Stimulated activated effector memory CD8-positive, alpha-beta T cell treated with anti-CD3 and anti-CD28 coated beads, Interleukin-12 subunit alpha, Interleukin-12 subunit beta, amount 100 ng/mL, for 72 hours (primary cell): ENCODE measurements at regions not wholly inside any gene's neighbourhood (a gene's known extent, or its start where the extent isn't known, plus 50 kb on each side); places are given as distances from the start of the nearest gene placed in this dataset.
"Not testable (repeated sequence)": the region's sequence is repeated elsewhere in the genome, so short reads cannot be mapped to it uniquely, and the experiment has no call there.

Source experiments
- ATAC-seq: fragments of 150-1000 bp; cut with Tn5 transposase; 2 replicates; pipeline ENCODE4 v1.10.0; 2021
- DNase-seq, 2 donors: peaks; one replicate each; pipeline ENCODE4 v3.0.0; 2021 to 2022; ENCODE audit warnings: low spot score in 2 of 2
- H3K27ac Mint-ChIP-seq: one replicate; pipeline ENCODE4 v1.8.0; 2022; ENCODE audit warnings: mild to moderate bottlenecking, mixed read lengths
- H3K36me3 Mint-ChIP-seq: one replicate; pipeline ENCODE4 v1.8.0; 2022; ENCODE audit warnings: mild to moderate bottlenecking, mixed read lengths
- H3K4me1 Mint-ChIP-seq: one replicate; pipeline ENCODE4 v1.8.0; 2022; ENCODE audit warnings: mixed read lengths
- H3K4me3 Mint-ChIP-seq: one replicate; pipeline ENCODE4 v1.8.0; 2022; ENCODE audit warnings: mild to moderate bottlenecking, mixed read lengths
- H3K9me3 Mint-ChIP-seq: one replicate; pipeline ENCODE4 v1.8.0; 2022; ENCODE audit warnings: mixed read lengths

DNA sequence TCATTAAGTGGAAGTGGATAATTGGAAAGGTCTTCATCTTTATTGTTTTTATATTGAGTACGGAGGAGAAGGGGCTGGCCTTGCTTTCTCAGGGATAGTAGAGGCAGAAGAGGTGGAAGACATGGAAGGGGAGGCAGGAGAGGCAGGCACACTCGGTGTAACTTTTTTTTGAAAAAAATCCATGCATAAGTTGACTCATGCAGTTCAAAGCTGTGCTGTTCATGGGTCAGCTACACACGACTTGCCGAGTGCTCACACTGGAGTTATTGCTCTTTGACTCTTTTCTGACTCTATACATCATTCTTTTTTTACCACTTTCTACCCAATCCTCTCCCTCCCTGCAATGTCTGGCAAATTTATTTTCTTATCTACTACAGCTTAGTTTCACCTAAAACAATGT lies 158.3 kb upstream of the AADAT start:
- DNase-seq (no peak), ATAC-seq (no peak)
- no peak overlapping the region for H3K27ac Mint-ChIP-seq
- H3K4me1 Mint-ChIP-seq, result no peaks in the 10 kb centered on the region
- H3K9me3 Mint-ChIP-seq, result no peaks in the 10 kb centered on the region
- no peak overlapping the region for H3K4me3 Mint-ChIP-seq
- no peaks in the 10 kb centered on the region for H3K36me3 Mint-ChIP-seq

DNA sequence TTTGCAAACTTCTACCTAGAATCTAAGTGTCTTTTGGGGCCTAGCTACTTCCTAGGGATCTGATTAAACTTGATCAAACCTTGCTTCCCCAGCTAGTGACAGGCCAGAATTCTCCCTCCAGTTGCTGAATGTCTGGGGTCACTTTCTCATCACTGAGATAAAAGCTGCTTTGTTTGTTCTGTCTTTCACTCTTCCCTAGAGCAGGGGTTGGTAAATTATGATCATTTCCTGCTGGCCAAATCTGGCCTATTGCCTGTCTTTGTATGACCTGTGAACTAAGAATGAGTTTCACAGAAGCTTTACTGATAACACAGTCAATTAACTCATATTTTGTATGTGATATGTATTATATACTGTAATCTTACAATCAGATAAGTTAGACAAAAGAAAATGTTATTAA lies 157.8 kb upstream of the AADAT start:
- DNase-seq, result no peak
- no peak for ATAC-seq
- H3K4me1 Mint-ChIP-seq, result no peaks in the 10 kb centered on the region

DNA sequence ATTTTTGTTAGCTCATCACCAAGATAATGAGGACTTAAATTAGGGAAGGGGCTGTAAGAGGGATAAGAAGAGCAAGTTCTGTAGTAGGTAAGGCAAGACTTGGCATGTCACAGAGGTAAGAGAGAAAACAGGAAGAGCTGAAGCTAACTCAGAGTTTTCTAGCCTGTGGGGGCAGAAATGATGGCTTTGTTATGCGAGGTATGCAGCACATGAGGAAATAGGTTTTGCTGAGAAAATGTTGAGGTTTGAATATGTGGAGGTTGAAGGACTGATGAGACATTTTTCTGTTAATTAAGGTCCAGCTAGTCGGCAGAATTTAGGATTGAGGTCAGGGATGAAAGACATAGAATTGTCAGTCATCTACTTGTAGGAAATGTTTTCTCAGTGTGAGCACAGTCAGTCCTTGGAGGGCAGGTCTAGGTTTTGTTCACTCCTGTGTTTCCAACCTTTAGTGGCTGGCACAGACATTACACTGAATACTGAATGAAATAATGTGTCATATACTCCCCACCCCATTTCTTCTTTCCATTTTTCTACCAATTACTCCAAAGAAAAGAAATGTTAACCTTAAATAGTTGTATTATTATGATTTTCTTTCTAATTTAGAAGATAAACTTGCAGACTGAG lies 154.0 kb upstream of the AADAT start:
- no peak for ATAC-seq
- peaks cover 6% of the 10 kb centered on the region for H3K9me3 Mint-ChIP-seq
- no peak overlapping the region for H3K4me3 Mint-ChIP-seq
- DNase-seq, result no peak
- H3K4me1 Mint-ChIP-seq, result no peaks in the 10 kb centered on the region
- H3K27ac Mint-ChIP-seq, result no peak overlapping the region
- no peaks in the 10 kb centered on the region for H3K36me3 Mint-ChIP-seq

More for the DNA sequence above, 157.8 kb upstream of the AADAT start:
- Mint-ChIP-seq H3K36me3 (no peaks in the 10 kb centered on the region), H3K4me3 (no peak overlapping the region), H3K9me3 (no peaks in the 10 kb centered on the region), H3K27ac (no peak overlapping the region)

DNA sequence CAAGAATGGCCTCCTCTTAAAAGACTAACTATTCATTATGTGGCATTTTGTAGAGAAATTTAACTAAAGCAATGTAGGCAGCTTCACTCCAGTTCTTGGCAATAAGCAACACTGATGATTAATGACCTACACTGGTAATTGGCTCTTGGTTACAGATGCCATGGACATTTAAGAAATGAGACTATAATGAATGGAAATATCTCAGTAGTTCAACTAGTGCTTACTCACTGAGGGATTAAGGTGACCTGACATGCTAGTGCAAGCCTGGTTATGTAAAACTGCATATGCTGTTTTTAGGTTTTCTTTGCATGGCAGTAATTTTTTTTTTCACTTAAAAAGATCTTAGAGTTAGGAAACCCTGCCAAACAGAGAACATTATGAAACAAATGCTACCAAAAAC lies 152.7 kb upstream of the AADAT start:
- Mint-ChIP-seq H3K4me1 (no peaks in the 10 kb centered on the region), H3K9me3 (peaks cover 6% of the 10 kb centered on the region), H3K4me3 (no peak overlapping the region), H3K27ac (no peak overlapping the region), H3K36me3 (no peaks in the 10 kb centered on the region)
- ATAC-seq (no peak), DNase-seq (no peak)

DNA sequence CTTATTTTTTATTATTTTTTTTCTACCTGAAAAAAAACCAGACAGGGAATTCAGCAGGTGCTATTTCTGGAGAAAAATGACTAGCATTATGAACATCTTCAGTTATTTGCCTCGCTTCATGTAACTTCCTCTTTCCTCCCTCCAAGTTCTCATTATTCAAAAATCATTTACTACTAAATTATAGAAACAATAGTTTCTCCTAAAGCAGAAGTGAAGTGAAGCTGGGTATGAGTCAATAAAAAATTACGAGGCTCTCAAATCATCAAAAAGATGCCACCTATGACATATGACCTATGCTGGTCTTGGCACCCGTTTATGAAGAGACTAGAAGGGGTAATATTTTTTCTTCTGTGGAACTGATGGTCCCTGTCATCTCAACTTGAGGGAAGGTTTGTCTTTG lies 145.0 kb upstream of the AADAT start:
- Mint-ChIP-seq H3K27ac (no peak overlapping the region), H3K9me3 (no peaks in the 10 kb centered on the region), H3K4me3 (no peak overlapping the region), H3K36me3 (no peaks in the 10 kb centered on the region), H3K4me1 (no peaks in the 10 kb centered on the region)
- ATAC-seq (no peak), DNase-seq (no peak)

DNA sequence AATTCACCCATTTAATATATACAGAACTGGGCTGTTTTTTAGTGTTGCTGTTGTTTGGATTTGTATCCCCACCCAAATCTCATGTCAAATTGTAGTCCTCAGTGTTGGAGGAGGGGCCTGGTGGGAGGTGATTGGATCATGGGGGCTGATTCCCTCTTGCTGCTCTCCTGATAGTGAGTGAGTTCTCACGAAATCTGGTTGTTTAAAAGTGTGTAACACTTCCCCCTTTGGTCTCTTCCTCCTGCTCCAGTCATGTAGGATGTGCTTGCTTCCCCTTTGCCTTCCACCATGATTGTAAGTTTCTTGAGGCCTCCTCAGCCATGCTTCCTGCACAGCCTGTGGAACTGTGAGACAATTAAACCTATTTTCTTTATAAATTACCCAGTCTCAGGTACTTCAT lies 141.6 kb upstream of the AADAT start:
- H3K4me1 Mint-ChIP-seq, result no peaks in the 10 kb centered on the region
- DNase-seq (no peak), ATAC-seq (no peak)
- no peak overlapping the region for H3K27ac Mint-ChIP-seq
- no peaks in the 10 kb centered on the region for H3K36me3 Mint-ChIP-seq
- no peaks in the 10 kb centered on the region for H3K9me3 Mint-ChIP-seq
- H3K4me3 Mint-ChIP-seq, result no peak overlapping the region

DNA sequence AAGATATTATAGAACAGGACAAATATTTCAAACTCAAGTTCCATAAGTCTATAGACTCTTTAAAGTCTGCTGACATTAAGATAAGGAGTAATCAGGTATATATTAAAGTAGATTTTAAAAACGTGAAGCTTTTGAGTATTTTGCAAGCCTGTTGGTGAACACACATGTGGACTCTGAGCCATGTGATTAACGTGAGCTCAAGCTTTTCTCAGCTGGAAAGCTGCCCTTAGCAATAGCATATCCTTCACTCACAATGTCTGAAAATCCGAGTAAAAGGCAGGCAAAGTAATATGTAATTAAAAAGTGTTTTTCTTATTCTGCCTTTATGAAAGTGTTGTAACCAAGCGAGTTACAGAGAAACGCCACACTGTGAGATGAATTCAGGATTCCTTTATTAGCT lies 140.5 kb upstream of the AADAT start:
- no peaks in the 10 kb centered on the region for H3K36me3 Mint-ChIP-seq
- no peaks in the 10 kb centered on the region for H3K4me1 Mint-ChIP-seq
- ATAC-seq (no peak), DNase-seq (no peak)
- no peak overlapping the region for H3K4me3 Mint-ChIP-seq
- H3K27ac Mint-ChIP-seq, result no peak overlapping the region
- no peaks in the 10 kb centered on the region for H3K9me3 Mint-ChIP-seq

DNA sequence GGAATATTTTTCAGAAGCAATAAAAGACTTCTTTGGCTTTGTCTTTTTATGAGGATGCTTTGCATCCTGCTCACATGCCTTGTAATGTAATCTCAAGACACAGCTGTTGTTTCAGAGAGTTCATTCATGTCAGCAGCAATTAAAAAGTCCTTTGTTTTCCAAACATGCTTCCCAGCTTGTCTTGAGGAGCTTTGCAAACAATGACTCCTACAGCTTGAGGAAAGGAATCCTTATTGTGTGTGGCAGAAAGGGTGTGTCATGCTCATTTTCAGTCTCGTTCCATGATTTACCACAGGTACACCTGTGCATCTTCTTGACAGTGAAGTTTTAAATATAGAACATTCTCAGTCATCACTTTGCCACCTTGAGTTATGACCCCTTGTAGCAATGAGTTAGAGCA lies 139.2 kb upstream of the AADAT start:
- ATAC-seq, result no peak
- Mint-ChIP-seq H3K4me3 (no peak overlapping the region), H3K4me1 (no peaks in the 10 kb centered on the region), H3K36me3 (no peaks in the 10 kb centered on the region), H3K9me3 (no peaks in the 10 kb centered on the region), H3K27ac (no peak overlapping the region)
- no peak for DNase-seq

DNA sequence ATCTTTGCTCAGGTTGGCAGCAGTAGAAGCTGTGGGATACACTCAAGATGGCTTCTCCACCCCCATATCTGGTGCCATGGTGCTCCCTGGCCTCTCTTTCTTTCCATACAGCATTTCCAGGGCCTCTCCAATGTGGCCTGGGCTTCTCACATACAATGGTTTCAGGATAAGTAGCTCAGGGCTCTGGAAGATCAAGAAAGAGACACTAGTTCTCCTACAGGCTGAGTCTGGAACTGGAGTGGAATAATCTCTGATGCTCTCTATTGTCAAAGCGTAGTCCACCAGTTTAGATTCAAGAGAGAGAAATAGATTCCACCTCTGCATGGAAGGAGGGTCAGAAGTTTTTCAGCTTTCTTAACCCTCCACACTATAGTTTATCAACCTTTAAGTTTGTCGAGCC lies 138.2 kb upstream of the AADAT start:
- DNase-seq (no peak), ATAC-seq (no peak)
- no peaks in the 10 kb centered on the region for H3K36me3 Mint-ChIP-seq
- H3K4me1 Mint-ChIP-seq, result no peaks in the 10 kb centered on the region
- H3K27ac Mint-ChIP-seq, result no peak overlapping the region
- H3K9me3 Mint-ChIP-seq, result peaks cover 4% of the 10 kb centered on the region
- H3K4me3 Mint-ChIP-seq, result no peak overlapping the region

DNA sequence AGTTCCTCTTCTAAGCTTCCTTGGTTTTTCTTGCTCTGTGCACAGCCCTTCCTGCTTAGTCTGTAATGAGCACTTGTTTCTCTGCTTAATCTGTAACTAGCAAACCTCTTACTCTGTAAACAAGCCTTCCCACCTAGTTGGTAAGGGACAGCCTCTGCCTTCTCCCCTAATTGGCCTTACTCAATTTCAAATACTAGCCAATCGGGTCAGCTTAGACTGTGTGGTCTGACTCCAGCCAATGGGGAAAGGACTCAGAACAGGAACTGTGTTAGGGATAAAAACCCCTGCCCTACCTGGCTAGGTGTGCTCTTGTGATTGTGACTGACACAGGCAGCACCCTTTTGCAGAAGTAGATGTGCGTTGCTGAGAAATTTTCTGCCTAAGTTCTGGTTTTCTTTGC lies 136.5 kb upstream of the AADAT start:
- peak; percentile 16 for ATAC-seq
- no peaks in the 10 kb centered on the region for H3K4me1 Mint-ChIP-seq
- no peak overlapping the region for H3K27ac Mint-ChIP-seq
- H3K36me3 Mint-ChIP-seq, result no peaks in the 10 kb centered on the region
- H3K4me3 Mint-ChIP-seq, result no peak overlapping the region
- H3K9me3 Mint-ChIP-seq, result peaks cover 6% of the 10 kb centered on the region
- no peak for DNase-seq

DNA sequence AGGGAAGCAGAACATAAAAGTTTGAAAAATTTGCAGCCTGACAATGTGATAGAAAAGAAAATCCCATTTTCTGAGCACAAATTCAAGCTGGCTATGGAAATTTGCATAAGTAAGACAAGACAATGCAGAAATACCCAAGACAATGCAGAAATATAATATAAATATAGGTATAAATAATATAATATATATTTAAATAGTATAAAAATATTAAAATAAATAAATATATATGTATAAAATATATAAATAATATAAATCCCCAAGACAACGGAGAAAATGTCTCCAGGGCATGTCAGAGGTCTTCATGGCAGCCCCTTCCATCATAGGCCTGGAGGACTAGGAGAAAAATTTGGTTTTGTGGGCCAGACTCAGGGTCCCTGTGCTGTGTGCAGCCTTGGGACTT lies 125.0 kb upstream of the AADAT start:
- Mint-ChIP-seq H3K36me3 (no peaks in the 10 kb centered on the region), H3K9me3 (peaks cover 28% of the 10 kb centered on the region), H3K4me3 (no peak overlapping the region), H3K4me1 (no peaks in the 10 kb centered on the region), H3K27ac (no peak overlapping the region)
- no peak for DNase-seq
- no peak for ATAC-seq

DNA sequence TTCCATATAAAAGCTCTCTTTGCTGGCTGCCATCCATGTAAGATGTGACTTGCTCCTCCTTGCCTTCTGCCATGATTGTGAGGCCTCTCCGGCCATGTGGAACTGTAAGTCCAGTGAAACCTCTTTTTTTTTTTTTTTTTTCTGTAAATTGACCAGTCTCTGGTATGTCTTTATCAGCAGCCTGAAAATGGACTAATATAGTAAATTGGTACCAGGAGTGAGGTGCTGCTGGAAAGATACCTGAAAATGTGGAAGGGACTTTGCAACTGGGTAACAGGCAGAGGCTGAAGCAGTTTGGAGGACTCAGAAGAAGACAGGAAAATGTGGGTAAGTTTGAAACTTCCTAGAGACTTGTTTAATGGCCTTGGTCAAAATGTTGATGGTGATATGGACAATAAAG lies 124.3 kb upstream of the AADAT start:
- no peaks in the 10 kb centered on the region for H3K36me3 Mint-ChIP-seq
- H3K9me3 Mint-ChIP-seq, result peaks cover 27% of the 10 kb centered on the region
- H3K4me1 Mint-ChIP-seq, result no peaks in the 10 kb centered on the region
- H3K4me3 Mint-ChIP-seq, result no peak overlapping the region
- no peak for DNase-seq
- H3K27ac Mint-ChIP-seq, result no peak overlapping the region
- no peak for ATAC-seq

DNA sequence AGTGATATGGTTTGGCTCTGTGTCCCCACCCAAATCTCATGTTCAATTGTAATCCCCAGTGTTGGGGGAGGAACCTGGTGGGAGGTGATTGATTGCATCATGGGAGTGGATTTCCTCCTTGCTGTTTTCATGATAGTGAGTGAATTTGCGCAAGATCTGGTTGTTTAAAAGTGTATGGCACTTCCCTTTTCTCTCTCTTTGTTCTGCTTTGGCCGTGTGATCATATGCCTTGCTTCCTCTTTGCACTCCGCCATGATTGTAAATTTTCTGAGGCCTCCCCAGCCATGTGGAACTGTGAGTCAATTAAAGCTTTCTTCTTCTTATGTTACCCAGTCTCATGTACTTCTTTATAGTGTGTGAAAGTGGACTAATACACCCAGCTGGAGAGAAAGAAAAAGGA lies 113.0 kb upstream of the AADAT start:
- Mint-ChIP-seq H3K4me3 (no peak overlapping the region), H3K27ac (no peak overlapping the region), H3K36me3 (no peaks in the 10 kb centered on the region), H3K9me3 (peaks cover 14% of the 10 kb centered on the region), H3K4me1 (no peaks in the 10 kb centered on the region)
- no peak for DNase-seq
- no peak for ATAC-seq

DNA sequence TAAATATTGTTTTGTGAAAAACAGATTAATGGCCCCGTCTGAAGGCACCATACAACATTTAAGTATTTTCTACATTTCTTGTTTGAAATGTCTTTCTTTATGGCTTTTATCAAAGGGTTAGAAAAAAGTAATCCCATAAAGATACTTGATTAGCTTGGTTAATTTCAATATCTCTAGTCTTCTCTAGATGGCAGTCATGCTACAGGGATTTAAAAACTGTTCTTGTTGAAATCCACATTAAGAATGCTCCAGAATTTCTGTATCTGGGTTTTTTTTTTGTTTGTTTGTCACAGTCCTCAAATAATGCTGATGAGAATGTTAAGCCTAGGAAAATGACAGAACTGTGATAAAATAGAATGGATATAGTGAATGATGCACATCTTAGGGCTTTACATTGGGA lies 109.0 kb upstream of the AADAT start:
- no peaks in the 10 kb centered on the region for H3K36me3 Mint-ChIP-seq
- H3K4me1 Mint-ChIP-seq, result no peaks in the 10 kb centered on the region
- peaks cover 11% of the 10 kb centered on the region for H3K9me3 Mint-ChIP-seq
- DNase-seq, result no peak
- no peak for ATAC-seq
- H3K27ac Mint-ChIP-seq, result no peak overlapping the region
- no peak overlapping the region for H3K4me3 Mint-ChIP-seq

DNA sequence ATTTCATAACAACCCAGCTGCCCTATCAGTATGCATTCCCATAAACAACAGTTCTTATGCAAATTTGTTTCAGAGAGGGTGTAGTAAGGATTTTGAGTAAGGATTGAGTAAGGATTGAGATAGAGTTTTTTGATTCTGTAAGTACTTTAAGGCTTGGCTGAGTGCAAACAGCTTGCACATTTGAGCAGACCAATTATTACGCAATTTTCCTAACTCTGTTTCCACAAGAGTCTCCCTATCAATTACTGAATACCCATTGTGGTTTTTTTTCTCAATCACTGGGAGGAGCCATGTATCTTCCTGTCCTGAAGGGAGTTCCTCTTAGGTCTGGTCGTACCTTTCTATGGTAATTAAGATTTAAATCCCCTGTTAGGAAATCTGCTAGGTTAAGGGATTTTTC lies 105.0 kb upstream of the AADAT start:
- DNase-seq, H3K9me3 Mint-ChIP-seq, H3K36me3 Mint-ChIP-seq, ATAC-seq, H3K4me1 Mint-ChIP-seq, H3K27ac Mint-ChIP-seq, H3K4me3 Mint-ChIP-seq: not testable (repeated sequence)

DNA sequence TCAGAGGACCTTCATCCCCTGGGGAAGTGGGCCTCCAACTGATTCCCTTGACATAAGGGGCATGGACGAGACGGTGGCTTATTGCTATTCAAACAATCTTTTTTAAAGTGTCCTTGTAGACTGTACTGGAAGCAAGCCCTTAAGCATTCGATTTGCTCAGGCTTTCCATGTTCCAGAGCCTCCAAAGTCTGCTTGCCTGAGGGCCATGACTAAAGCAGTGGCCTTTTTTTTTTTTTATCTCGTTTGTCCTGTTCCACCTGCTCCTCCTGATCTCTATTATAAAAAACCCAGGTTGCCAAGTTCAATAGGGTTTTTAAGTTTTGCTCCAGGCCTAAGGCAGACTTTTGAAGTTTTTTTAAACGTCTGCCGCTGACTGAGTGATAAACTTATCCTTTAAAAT lies 103.7 kb upstream of the AADAT start:
- H3K27ac Mint-ChIP-seq, result no peak overlapping the region
- no peaks in the 10 kb centered on the region for H3K4me1 Mint-ChIP-seq
- no peaks in the 10 kb centered on the region for H3K36me3 Mint-ChIP-seq
- DNase-seq, result no peak
- no peak for ATAC-seq
- no peak overlapping the region for H3K4me3 Mint-ChIP-seq
- H3K9me3 Mint-ChIP-seq, result peaks cover 3% of the 10 kb centered on the region

DNA sequence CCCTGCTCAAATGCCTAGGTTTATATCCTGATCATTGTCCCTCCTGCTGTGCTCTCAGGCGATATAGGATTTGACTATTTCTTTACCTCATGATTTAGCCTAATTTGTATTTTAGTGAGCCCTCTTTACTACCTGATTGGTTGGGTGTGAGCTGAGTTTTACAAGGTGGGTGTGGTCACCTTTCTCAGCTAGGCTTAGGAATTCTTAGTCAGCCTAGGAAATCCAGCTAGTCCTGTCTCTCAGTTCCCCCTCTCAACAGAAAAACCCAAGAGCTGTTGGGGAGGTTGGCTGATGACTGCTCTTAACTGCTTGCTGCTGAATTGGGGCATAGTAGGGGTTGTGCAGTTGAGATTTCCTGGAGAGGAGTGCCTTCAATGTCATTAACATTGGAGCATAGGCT lies 100.5 kb upstream of the AADAT start:
- H3K4me3 Mint-ChIP-seq, result no peak overlapping the region
- H3K4me1 Mint-ChIP-seq, result no peaks in the 10 kb centered on the region
- no peak overlapping the region for H3K27ac Mint-ChIP-seq
- no peaks in the 10 kb centered on the region for H3K36me3 Mint-ChIP-seq
- ATAC-seq, result no peak
- no peak for DNase-seq
- peaks cover 3% of the 10 kb centered on the region for H3K9me3 Mint-ChIP-seq
